ENCODE measurements at regions not wholly inside any gene's neighbourhood (a gene's known extent, or its start where the extent isn't known, plus 50 kb on each side); places are given as distances from the start of the nearest gene placed in this dataset.

DNA sequence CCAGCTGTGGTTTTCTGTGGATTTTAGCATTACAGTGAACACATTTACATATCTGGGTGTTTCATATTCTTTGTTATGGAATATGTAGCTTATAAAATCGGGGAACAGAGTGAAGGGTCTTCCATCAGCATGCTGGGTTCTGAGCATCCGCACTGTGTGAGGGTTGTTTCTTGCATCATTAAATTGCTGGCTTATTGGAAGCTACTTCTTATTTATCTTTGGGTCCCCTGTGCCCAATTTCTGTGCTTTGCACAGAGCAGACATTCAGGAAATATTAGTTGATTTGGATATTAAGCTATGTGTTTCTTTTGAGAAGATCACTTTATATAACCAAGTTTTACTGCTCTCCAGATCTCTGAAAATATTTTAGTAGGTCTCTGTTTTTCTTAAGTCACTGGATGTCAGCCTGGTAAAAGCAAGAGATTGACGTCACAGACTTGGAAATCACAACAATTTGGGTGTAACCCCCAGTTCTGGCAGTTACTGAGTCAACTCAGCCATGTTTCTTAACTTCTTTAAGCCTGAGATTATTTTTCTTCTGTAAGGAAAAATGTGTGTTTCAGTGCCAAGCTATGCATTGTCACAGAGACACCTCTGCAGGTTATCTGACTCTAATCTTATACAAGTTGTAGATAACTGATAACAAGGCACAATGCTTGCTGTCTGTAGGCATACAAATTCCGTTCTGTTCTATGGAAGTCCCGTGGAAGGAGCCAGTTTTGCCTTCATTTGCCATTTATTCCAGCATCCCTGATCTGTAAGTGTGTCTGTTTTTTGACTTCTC, 258.3 kb upstream of the KAZN start:
- TF ChIP-seq, protein P1, sequence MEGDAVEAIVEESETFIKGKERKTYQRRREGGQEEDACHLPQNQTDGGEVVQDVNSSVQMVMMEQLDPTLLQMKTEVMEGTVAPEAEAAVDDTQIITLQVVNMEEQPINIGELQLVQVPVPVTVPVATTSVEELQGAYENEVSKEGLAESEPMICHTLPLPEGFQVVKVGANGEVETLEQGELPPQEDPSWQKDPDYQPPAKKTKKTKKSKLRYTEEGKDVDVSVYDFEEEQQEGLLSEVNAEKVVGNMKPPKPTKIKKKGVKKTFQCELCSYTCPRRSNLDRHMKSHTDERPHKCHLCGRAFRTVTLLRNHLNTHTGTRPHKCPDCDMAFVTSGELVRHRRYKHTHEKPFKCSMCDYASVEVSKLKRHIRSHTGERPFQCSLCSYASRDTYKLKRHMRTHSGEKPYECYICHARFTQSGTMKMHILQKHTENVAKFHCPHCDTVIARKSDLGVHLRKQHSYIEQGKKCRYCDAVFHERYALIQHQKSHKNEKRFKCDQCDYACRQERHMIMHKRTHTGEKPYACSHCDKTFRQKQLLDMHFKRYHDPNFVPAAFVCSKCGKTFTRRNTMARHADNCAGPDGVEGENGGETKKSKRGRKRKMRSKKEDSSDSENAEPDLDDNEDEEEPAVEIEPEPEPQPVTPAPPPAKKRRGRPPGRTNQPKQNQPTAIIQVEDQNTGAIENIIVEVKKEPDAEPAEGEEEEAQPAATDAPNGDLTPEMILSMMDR (IDR thresholded peaks at IDR 0.05; ENCODE audit: poor library complexity) = no peak
- TF ChIP-seq EZH2phosphoT487 (IDR thresholded peaks at IDR 0.05; ENCODE audit: low read depth, severe bottlenecking, unreplicated experiment) = no peak

Measured in hepatocyte (in vitro differentiated cells).